ENCODE measurements at regions not wholly inside any gene's neighbourhood (a gene's known extent, or its start where the extent isn't known, plus 50 kb on each side); places are given as distances from the start of the nearest gene placed in this dataset.

DNA sequence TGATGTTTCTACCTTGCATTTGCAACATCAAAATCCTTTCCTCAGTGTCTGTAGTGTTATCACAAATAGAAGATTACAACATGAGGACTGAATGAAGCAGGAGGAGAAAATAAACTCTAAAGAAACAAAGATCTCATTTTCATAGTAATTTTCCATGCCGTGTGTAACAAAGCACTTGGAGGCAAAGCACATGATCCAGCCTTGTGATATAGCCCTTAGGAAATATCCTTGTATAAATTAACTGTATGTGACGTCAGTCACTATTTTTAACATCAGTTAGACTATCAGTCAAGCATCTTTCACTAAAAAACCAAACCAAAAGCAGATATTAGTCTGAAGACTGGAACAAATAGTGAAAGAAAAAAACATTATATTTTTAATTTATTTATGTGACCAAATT, 492.1 kb upstream of the CNTNAP5 start:
- no peak overlapping the region for H3K4me2 ChIP-seq (ENCODE audit: extremely low read depth, insufficient read depth, low read length)
- no peak overlapping the region for H2AFZ ChIP-seq (ENCODE audit: low read length)
- no peak overlapping the region for H3K27ac ChIP-seq (ENCODE audit: insufficient read depth, low read length)
- no peaks in the 10 kb centered on the region for H3K79me2 ChIP-seq (ENCODE audit: control insufficient read depth, insufficient read depth, low read length)
- H3K4me1 ChIP-seq (ENCODE audit: control insufficient read depth, extremely low read depth, insufficient read depth, low read length): no peaks in the 10 kb centered on the region
- no peaks in the 10 kb centered on the region for H3K27me3 ChIP-seq (ENCODE audit: control insufficient read depth, insufficient read depth, low read length)
- no peak overlapping the region for H3K9ac ChIP-seq (ENCODE audit: insufficient read depth, low read length)
- H4K20me1 ChIP-seq (ENCODE audit: control insufficient read depth, extremely low read depth, insufficient read depth, low read length): no peaks in the 10 kb centered on the region
- TF ChIP-seq CTCF (conservative IDR thresholded peaks at IDR 0.05 in 1 of 2, IDR thresholded peaks at IDR 0.05 in 1 of 2; ENCODE audit: low read depth in 1 of 2, low read length in 2 of 2) (no peak), EZH2 (IDR thresholded peaks at IDR 0.05; ENCODE audit: low read length, missing control alignments) (no peak)
- no peaks in the 10 kb centered on the region for H3K9me3 ChIP-seq (ENCODE audit: control insufficient read depth, insufficient read depth, low read depth, low read length)
- DNase-seq (ENCODE audit: low read depth in 2 of 2): no peak
- H3K36me3 ChIP-seq (ENCODE audit: control insufficient read depth, insufficient read depth, low read length): no peaks in the 10 kb centered on the region
- H3K4me3 ChIP-seq (replicated peaks in 1 of 4; ENCODE audit: control extremely low read depth in 1 of 4, insufficient read depth in 1 of 4, low read depth in 3 of 4, low read length in 4 of 4): no peak overlapping the region

DNA sequence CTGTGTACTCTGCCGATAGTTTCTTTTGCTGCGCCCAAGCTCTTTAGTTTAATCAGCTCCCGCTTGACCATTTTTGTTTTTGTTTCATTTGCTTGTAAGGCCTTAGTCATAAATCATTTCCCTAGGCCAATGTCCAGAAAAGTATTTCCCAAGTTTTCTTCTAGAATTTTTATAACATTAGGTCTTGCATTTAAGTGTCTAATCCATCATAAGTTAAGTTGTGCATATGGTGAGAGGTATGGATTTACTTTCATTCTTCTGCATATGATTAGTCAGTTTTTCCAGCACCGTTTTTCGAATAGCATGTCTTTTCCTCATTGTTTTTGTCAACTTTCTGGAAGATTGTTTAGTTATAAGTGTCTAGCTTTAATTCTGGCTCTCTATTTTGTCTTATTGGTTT, 484.8 kb upstream of the CNTNAP5 start:
- Histone ChIP-seq H2AFZ (ENCODE audit: low read length) (no peak overlapping the region), H3K9ac (ENCODE audit: insufficient read depth, low read length) (no peak overlapping the region), H3K27me3 (ENCODE audit: control insufficient read depth, insufficient read depth, low read length) (no peaks in the 10 kb centered on the region), H3K27ac (ENCODE audit: insufficient read depth, low read length) (no peak overlapping the region), H3K9me3 (ENCODE audit: control insufficient read depth, insufficient read depth, low read depth, low read length) (no peaks in the 10 kb centered on the region), H3K4me3 (replicated peaks in 1 of 4; ENCODE audit: control extremely low read depth in 1 of 4, insufficient read depth in 1 of 4, low read depth in 3 of 4, low read length in 4 of 4) (no peak overlapping the region), H4K20me1 (ENCODE audit: control insufficient read depth, extremely low read depth, insufficient read depth, low read length) (no peaks in the 10 kb centered on the region), H3K4me2 (ENCODE audit: extremely low read depth, insufficient read depth, low read length) (no peak overlapping the region), H3K4me1 (ENCODE audit: control insufficient read depth, extremely low read depth, insufficient read depth, low read length) (no peaks in the 10 kb centered on the region), H3K36me3 (ENCODE audit: control insufficient read depth, insufficient read depth, low read length) (no peaks in the 10 kb centered on the region), H3K79me2 (ENCODE audit: control insufficient read depth, insufficient read depth, low read length) (no peaks in the 10 kb centered on the region)
- no peak for TF ChIP-seq EZH2 (IDR thresholded peaks at IDR 0.05; ENCODE audit: low read length, missing control alignments)
- TF ChIP-seq CTCF (conservative IDR thresholded peaks at IDR 0.05 in 1 of 2, IDR thresholded peaks at IDR 0.05 in 1 of 2; ENCODE audit: low read depth in 1 of 2, low read length in 2 of 2): no peak
- DNase-seq (ENCODE audit: low read depth in 2 of 2): no peak

- H3K4me3 ChIP-seq (replicated peaks in 1 of 4; ENCODE audit: control extremely low read depth in 1 of 4, insufficient read depth in 1 of 4, low read depth in 3 of 4, low read length in 4 of 4): no peak overlapping the region
- H3K79me2 ChIP-seq (ENCODE audit: control insufficient read depth, insufficient read depth, low read length): no peaks in the 10 kb centered on the region
- H3K9me3 ChIP-seq (ENCODE audit: control insufficient read depth, insufficient read depth, low read depth, low read length): no peaks in the 10 kb centered on the region
- TF ChIP-seq EZH2 (IDR thresholded peaks at IDR 0.05; ENCODE audit: low read length, missing control alignments): no peak
- TF ChIP-seq CTCF (conservative IDR thresholded peaks at IDR 0.05 in 1 of 2, IDR thresholded peaks at IDR 0.05 in 1 of 2; ENCODE audit: low read depth in 1 of 2, low read length in 2 of 2): no peak
- no peak overlapping the region for H3K27ac ChIP-seq (ENCODE audit: insufficient read depth, low read length)
- H2AFZ ChIP-seq (ENCODE audit: low read length): no peak overlapping the region
- H3K27me3 ChIP-seq (ENCODE audit: control insufficient read depth, insufficient read depth, low read length): no peaks in the 10 kb centered on the region
- no peak overlapping the region for H3K4me2 ChIP-seq (ENCODE audit: extremely low read depth, insufficient read depth, low read length)
- H4K20me1 ChIP-seq (ENCODE audit: control insufficient read depth, extremely low read depth, insufficient read depth, low read length): no peaks in the 10 kb centered on the region
- no peak for DNase-seq (ENCODE audit: low read depth in 2 of 2)
- no peak overlapping the region for H3K9ac ChIP-seq (ENCODE audit: insufficient read depth, low read length)
- H3K36me3 ChIP-seq (ENCODE audit: control insufficient read depth, insufficient read depth, low read length): no peaks in the 10 kb centered on the region
- H3K4me1 ChIP-seq (ENCODE audit: control insufficient read depth, extremely low read depth, insufficient read depth, low read length): no peaks in the 10 kb centered on the region
Measured at GRCh38 chr2:123546353-123546752, 478.7 kb upstream of the CNTNAP5 start.
